Kidney capillary endothelial cell (primary cell): ENCODE measurements at regions not wholly inside any gene's neighbourhood (a gene's known extent, or its start where the extent isn't known, plus 50 kb on each side); places are given as distances from the start of the nearest gene placed in this dataset.
"Not testable (repeated sequence)": the region's sequence is repeated elsewhere in the genome, so short reads cannot be mapped to it uniquely, and the experiment has no call there.

ENCODE experiments used
- DNase-seq: peaks from one replicate; pipeline ENCODE4 v3.0.0-alpha.2; 2018; ENCODE audit warnings: low spot score

DNA sequence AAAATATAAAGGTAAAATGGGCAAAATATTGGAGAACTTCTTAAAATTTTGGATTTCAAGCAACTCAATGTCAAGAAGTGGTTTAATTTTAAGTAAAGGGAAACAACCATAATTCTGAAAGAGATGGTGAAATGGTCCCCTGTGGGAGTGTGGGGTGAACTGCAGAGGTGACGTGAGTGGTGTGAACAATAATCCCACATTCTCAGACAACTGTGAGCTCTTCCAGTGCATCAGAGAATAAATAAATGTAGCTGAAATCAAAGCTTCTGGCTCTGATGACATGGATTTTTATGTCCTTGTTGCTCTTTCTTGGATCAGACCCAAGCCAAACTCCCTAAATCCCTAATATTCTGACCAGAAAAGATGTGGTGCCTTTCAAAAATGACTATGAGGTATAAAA is 672.7 kb downstream of the ZEB2 start:
- DNase-seq, result no peak

DNA sequence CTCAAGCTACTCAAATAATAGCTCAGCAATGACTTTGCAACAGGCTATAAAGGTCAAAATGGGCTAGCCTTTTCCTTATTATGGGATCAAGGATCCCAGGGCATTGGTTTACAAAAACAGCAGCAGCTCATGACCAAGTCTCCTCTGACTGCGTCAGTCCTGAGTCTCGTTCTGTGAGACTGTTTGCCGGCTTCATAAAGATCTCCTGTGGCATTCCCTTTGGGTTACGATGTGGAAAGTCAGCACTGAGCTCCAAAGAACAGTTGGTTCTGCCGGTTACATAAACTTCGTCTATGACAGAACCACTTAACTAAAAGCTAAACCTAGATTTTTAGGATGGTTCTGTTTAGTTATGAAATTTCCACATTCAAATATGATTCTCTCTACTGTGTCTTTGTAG is 674.9 kb downstream of the ZEB2 start:
- DNase-seq, result no peak

DNA sequence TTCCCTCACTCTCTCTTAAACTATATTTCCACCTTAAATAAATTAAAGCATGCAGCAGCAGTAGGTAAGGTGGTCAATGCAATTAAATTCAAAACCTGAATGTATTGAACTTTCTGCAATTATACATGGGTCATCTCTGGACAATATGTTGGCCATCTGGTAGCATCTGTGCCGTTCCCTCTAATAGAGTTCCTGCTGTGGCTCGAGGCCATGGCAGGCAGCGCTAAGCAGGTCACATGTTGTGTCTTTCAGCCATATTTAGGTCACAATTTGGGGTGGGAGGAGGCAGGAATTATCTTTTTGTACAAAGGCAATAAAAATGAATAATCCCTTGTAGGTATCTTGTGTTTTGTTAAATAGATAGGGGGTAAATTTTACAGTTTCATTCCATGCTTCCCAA is 676.2 kb downstream of the ZEB2 start:
- no peak for DNase-seq

DNA sequence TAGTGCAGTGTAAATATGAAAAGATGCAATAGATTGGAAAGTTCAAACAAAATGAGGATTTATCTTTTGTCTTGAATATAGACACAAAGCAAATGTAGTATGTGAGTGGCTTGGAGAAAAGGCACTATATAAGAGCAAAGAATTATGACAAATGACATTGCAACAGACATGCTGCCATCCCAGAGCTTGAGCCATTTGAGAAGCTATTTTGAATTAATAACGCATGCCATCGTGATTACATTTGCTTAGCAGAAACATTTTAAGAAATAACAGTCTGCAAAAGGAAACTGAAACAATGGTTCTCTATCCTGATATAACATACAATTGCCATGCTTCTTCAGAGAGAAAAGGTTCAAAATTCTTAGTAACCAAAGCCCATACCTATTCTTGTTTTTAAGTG is 677.1 kb downstream of the ZEB2 start:
- no peak for DNase-seq

DNA sequence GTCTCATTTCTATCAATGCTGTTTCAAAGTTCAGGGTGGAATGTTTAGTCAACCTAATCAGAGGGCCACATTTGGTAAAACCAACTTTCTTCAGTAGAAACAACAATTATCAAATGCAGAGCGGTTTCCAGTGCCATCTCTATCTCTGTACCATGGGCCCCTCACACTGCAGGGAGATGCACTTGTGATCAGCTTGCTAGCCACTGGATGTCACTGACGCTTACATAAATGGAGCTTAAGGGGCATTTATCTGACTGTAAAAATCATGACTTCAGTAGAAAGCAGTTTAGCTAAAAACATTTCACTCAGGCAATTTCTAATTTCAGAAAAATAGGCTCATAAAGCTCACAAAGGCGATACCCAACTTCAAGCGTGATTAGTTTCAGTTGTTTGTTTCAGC is 678.0 kb downstream of the ZEB2 start:
- no peak for DNase-seq

DNA sequence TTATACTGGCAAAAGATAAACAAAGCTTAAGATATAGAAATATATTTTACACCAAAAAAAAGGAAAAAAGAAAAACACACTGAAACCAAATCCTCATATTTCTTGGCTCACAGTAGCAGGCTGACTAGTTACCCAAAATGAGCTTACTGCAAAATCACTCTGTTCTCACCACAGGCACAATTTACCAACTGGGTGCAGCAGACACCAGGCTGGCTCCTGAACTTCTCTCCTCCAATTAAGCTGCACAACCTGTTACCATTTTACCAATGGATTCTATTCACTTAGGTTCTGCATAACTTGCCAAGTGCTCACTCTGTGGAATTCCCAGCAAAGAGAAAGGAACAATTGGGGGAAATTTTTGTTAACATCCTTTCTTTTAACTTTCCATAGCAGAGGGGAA is 679.3 kb downstream of the ZEB2 start:
- DNase-seq, result no peak

DNA sequence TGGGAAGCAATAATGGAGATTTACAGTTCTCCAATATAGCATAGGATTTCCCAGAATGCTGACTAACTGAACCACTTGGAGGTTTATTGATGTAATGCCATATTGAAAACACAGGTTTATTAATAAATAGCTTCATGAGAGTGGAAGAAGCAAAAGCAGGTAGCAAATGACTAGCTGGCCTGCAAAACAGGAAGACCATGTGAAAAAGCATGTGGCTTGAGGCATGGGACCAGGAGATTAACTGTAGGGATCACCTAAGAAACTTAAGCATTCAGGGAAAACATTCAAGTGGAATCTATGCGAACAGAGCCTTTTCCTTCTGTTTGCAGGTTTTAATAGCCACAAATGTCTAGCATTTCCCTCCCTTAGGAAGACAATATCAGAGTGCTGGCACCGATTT is 679.7 kb downstream of the ZEB2 start:
- no peak for DNase-seq

DNA sequence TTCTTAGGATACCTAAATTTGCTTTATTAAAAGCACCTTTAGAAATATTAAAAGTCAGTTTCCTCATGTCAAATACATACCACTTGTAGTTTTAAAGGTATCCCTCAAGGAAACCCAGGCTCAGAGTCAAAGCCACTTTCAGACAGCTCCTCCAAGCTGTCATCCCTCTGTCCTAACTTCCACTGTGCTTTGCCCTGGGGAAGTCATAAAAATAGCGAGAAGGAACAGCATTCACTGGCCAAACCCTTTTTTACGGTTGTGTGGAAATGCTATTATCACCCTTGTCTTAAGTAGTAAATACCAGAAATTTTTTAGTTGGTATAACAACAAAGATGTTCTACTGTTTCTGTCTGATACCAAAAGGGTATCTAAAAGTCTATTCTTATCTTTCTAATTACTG is 680.5 kb downstream of the ZEB2 start:
- no peak for DNase-seq

DNA sequence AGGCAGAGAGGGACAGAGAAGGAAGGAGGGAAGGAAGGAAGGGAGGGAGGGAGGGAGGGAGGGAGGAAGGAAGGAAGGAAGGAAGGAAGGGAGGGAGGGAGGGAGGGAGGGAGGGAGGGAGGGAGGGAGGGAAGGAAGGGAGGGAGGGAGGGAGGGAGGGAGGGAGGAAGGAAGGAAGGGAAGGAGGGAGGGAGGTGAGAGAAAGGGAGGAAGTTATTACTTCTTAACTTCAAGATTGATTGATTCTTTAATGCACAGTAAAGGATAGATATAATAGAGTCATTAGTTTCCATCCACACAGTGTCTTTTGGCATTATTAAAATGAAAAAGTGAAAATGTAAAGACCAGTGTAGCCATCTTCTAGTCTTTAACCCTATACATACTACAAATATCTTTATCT is 682.9 kb downstream of the ZEB2 start:
- DNase-seq, result not testable (repeated sequence)

DNA sequence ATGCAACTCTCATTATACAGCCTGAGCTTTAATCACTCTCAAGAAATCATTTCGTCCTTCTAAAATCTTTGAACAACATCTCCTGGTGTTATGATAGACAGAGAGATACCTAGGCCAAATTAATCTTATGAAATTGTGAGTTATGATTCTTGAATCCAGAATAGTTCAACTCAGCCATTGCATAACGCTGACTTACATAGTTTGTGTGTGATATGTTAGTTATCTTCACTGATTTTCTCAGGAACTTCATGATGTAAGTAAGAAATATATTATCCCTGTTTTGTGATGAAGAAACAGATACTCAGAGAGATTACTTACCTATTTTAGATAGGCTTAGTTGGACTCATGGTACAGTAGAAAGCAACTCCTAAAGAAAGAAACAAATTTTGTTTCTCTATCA is 684.4 kb downstream of the ZEB2 start:
- no peak for DNase-seq

DNA sequence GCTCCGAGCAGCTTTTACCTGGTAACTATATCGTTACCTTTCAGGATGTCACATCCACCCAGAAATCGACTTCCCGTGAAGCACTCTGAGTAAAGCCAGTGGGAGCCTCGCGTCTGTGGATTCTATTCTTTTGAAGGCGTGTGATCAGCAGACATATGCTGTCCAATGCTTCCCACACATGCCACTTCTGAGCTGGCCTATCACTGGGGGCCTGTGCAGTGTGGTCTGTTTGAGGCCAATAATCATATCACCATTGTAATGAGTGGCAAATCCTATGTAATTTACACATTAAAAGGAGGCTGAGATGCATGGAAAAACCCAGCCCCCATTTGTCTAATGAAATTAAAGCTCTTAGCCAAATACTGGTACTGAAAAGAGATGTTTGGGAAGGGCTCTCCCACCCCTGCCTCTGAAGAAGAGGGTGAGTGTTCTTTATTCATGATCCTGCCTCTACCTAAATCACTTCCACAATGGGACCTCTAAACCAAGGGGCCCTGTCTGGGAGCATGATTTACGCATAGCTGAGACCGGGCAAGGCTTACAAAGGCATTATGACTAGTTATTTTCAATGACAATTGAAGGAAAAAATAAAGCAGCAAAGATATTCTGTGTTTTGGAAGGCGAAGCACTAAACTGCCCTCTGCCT is 686.8 kb downstream of the ZEB2 start:
- DNase-seq, result no peak

DNA sequence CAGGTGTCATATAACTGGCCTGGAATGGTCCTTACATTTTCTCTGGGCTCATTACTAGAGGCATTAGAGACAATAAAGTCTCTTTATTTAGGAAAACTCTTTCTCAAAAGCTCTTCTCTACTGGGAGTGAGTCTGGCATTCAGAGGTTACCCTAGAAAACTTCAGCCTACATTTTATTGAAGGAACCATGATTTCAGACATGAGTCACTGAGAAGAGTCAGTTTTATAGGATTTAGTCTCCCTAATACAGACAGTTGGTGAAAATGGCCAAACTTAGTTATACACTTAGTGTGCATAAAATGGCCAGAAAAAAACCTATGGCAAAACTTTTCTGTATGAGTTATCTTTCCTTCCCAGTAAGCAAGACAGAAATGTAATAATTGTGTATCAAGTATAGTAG is 689.4 kb downstream of the ZEB2 start:
- no peak for DNase-seq

DNA sequence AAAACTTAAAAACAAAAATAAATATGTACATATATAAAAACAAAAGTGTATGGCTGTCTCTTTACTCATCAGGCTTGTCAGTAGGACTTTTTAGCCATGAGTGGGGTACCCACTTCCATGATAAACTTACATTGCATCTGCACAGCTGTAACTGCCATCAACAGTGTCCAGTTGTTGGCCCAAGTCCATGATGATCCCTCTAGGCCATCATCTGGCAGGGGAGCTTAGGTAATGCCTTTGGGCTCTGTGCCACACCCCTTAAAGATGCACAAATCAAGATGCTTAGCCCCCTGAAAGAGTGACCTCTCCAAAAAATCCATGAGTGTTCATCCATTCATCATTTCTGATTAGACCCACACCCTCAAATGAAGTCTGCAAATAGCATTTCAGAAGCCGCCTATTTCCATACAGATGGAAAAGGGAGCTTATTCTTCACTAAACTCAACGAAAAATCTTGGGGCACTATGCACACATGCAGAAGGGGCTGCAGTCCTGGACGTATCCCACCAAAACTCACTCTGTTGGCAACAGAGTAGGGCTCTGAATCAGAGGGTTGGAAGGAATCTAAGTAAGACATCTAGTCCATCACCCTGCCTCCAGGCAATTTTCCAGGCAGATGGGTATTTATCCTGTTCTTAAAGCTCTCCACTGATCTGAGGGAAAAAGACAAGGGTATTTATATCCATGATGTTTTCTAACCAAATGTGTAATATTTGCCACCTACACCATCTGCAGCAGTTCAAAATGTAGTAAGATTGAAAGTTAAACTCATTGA is 691.0 kb downstream of the ZEB2 start:
- DNase-seq, result no peak

DNA sequence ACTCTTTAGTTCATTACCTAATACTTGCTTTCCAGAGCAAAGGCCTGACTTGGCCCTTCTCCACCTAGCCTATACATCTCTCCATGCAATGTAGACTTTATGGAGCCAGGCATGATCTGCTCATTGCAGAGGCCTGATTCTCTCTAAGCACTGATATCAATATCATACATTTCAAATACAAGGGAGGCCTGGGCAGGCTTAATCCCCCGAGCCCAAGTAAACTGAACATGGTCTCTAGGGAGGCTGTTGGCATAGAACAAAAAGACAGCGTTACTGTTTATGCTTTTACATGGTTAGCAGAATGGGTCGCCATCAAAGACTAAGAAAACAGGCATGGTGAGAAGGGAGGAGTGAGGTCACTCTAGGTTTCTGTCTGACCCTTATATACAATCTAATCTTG is 695.1 kb downstream of the ZEB2 start:
- no peak for DNase-seq

DNA sequence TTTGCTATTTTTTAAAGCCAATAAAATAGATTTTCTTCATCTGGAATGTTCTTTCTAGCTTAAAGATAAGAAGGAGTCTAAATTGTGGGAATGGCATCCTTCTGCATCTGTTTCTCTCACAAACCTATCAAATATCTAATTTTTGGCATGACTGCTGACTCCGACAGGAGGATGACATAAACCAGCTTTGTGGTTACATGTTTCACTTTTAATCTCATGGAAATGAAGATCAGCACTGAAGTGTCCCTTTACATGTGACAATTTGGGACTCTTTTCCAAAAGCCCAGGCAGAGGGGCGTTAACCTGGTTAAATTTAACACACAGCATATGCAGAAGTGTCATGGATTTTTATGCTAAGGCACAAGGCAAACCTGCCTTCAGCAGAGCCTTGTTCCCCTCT is 694.7 kb downstream of the ARHGAP15 start:
- DNase-seq, result no peak

DNA sequence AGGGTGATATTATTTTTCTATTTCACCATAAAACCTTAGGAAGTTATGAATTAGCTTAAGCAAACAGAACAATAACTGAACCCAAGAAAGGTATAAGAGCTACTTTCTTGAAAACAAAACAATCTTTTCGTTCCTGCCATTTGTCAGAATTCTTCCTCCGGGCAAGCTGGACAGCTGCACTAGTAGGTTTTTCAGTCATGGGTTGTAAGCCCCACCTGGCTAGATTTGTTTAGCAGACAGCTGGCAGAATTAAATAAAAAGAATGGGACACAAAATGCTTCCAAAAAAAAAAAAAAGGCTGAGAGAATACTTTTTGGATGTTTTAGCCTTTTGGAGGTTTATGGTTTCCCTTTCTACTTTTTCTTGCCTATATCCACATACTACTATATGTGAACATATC is 694.1 kb downstream of the ARHGAP15 start:
- DNase-seq, result no peak

DNA sequence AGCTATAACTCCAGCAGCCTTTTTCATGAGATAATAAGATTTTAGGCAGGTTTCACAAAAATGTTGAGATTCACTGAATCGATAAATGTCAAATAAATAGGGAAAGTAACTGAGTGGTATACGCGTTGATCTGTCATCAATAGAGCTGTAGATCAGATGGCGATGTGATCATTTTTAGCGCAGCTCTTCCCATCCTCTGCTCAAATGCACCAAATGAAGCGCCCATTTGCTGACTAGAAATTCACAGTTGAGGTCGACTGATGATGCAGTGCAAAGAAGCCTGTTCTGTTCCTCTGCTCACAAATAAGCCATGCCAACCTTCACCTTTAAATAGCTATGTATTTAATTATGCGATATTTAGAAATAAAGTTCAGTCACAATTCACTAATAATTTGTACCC is 693.5 kb downstream of the ARHGAP15 start:
- DNase-seq, result no peak

DNA sequence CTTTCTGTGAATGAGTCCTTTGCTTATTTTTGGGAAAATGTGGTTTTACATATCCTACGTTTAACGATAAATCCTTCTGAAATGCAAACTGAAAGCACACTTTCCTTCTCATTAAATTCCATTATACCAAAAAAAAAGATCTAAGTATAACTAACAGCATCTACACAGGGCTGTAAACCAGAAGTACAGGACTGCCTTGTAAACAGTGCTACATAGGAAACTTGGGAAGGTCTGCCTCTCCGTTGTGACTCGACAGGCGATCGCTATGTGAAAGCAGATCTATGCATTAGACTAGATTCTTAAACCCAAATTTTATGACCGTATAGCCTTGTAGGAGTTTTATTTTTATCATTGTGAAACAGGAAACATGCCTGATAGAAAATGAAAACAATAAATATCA is 690.5 kb downstream of the ARHGAP15 start:
- DNase-seq, result no peak

DNA sequence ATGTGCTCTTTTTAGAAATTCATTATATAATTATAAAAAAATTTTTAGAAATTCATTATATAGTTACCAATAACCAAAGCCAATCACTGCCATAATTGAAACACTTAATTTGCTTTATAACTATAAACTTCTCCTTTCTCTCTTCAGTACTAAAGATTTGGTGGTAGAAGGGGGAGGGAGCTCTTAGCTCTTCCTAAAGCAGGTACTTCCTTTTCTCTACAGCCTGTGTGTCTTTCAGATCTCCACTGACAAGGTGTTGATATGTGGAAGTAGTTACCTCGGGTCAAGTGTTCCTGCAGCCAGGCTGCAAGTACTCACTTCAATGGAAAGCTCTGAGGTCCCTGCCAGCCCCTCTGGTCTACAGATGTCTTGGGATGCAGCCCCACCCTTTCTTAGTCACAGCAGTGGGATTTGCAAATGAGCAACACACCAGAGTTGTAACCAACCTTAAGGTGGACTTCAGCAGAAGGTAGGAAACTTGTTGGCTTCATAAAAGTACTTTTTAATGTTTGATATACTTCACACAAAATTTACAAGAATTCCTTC is 690.0 kb downstream of the ARHGAP15 start:
- DNase-seq, result no peak
